Breast epithelium (tissue), 3 donors: ENCODE measurements at regions not wholly inside any gene's neighbourhood (a gene's known extent, or its start where the extent isn't known, plus 50 kb on each side); places are given as distances from the start of the nearest gene placed in this dataset.

Source experiments
- POLR2A ChIP-seq: fragments of 450-650 bp; IDR thresholded peaks from one replicate; pipeline ENCODE4 v1.6.1; 2016; ENCODE audit warnings: antibody characterized with exemption, mild to moderate bottlenecking, moderate library complexity
- TF ChIP-seq, protein P1 (sequence below), 3 donors: fragments of 450-650 bp; IDR thresholded peaks; one replicate each; pipeline ENCODE4 v1.5.1; 2016 to 2017; ENCODE audit warnings: antibody characterized with exemption in 3 of 3, mild to moderate bottlenecking in 3 of 3, moderate library complexity in 3 of 3

DNA sequence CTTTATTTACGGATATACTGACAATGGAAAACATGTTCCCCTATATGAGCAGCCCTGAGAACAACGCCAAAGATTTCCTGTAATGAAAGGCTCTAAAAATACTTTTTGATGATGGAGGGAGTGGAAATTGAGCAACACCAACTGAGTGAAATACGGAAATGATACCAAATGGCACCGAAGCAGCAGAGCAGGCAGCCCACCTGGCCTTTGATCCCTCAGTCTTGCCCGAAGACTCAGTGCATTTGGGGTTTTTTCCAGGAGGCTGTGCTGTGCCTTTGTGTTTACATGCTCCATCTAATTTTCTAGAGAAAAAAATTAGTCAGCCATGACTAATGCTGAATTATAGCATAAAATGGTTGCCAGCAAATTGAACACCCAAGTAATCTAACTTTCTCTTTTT lies 169.9 kb upstream of the RBPJ start:
- TF ChIP-seq, protein P1, sequence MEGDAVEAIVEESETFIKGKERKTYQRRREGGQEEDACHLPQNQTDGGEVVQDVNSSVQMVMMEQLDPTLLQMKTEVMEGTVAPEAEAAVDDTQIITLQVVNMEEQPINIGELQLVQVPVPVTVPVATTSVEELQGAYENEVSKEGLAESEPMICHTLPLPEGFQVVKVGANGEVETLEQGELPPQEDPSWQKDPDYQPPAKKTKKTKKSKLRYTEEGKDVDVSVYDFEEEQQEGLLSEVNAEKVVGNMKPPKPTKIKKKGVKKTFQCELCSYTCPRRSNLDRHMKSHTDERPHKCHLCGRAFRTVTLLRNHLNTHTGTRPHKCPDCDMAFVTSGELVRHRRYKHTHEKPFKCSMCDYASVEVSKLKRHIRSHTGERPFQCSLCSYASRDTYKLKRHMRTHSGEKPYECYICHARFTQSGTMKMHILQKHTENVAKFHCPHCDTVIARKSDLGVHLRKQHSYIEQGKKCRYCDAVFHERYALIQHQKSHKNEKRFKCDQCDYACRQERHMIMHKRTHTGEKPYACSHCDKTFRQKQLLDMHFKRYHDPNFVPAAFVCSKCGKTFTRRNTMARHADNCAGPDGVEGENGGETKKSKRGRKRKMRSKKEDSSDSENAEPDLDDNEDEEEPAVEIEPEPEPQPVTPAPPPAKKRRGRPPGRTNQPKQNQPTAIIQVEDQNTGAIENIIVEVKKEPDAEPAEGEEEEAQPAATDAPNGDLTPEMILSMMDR (IDR thresholded peaks at IDR 0.05), result no peak
- TF ChIP-seq POLR2A, result no peak
